ENCODE measurements at regions not wholly inside any gene's neighbourhood (a gene's known extent, or its start where the extent isn't known, plus 50 kb on each side); places are given as distances from the start of the nearest gene placed in this dataset.
A peak's percentile ranks its signal among the peaks of the same experiment; 100 is the strongest.

DNA sequence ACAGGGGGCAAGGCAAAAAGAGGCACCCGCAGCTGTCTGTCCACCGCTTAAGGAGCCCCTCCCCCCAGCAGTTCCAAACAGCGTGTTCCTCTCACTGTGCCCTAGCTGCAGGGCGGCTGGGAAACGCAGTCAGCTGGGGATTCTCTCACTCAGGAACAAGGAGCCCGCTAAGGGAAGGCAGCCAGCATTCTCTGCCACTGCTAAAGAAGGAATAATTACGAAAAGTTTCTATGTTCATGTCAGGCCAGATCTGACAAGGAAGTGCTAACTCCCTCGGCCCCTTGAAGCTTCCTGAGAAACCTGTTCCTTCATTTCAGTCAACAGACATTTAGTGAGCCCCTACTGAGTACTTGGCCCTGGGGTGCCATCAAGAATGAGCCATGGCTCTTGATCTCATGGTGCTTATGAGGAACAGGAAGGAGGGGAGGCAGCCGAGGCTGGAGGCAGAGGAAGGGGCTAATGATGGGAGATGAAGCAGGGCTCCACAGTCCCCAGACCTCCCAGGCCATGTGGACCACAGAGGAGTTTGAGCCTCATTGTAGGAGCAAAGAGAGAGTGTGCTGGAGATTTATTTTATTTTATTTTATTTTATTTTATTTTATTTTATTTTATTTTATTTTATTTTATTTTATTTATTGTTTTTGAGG lies 101.7 kb upstream of the PMEPA1 start:
- ChIA-PET POLR2A (no interaction called here), CTCF (interaction anchor here (0.6 to 1.2 kb wide), 3 partner anchors 9 to 303 kb away, joined by 3 to 4 read pairs (median 3); no protein-coding TSS in a partner anchor)
- TF ChIP-seq PHF8 (IDR thresholded peaks at IDR 0.05; ENCODE audit: borderline replicate concordance, low read depth) (no peak), CHD2 (IDR thresholded peaks at IDR 0.05; ENCODE audit: low read length, partially characterized antibody) (no peak), MAFK (IDR thresholded peaks at IDR 0.05; ENCODE audit: partially characterized antibody) (no peak), CBX8 (IDR thresholded peaks at IDR 0.05) (no peak), SREBF2 (IDR thresholded peaks at IDR 0.05) (no peak)
- Histone ChIP-seq H3K9me3 (no peaks in the 10 kb centered on the region), H3K4me3 (no peak overlapping the region), H3K4me2 (peak overlapping the region; percentile 43), H3K4me1 (peaks cover 24% of the 10 kb centered on the region), H3K27ac (peak overlapping the region; percentile 51 to 59)
- ATAC-seq (no peak), DNase-seq (ENCODE audit: low read depth in 1 of 2, low spot score in 1 of 2) (no peak), FAIRE-seq (no peak)
- 86% methylated on average over 9 of the region's 9 CpGs for WGBS (ENCODE audit: missing lambda C conversion rate)

DNA sequence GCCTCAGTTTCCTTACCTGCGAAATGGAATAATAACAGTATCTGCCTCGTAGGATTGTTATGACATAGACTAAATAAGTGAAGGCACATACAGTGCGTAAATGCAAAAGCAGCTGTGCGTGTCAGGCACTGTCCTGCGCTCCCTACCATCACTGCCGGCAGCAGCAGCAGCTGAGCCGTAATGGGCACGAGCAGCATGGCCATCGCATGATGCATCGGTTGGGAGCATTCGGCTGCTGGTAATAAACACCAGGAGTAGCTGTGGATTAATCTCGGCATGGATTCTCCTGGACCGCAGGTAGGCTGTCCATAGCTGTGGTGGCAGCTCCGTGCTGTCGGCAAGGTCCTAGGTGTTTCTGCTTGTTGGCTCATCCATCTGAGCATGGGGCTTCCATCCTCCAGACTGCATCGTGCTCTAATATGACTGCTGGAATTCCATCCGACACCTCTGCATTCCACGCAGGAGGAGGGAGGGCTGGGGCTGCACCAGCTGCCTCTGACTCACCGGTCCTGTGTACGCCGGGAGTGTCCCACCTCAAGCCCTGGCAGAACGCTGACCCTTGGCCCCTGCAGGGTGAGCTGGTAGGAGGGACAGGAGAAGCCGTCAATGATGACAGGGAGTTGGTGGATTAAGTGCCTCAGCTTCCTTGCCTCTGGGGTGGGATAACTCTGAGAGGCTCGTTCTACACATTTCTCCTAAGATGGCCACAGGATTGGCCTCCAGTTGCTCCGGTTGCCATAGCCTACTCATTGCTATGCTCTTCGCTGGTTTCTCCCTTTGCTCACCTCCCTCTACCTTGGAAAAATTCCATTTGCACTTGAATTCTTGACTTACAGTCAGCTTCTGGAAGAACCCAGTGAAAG lies 100.9 kb upstream of the PMEPA1 start:
- Histone ChIP-seq H3K9me3 (no peaks in the 10 kb centered on the region), H3K27ac (peak overlapping the region; percentile 51 to 59), H3K4me2 (peak overlapping the region; percentile 43), H3K4me1 (peaks cover 24% of the 10 kb centered on the region), H3K4me3 (no peak overlapping the region)
- DNase-seq (ENCODE audit: low read depth in 1 of 2, low spot score in 1 of 2) (peak in 1 of 2 experiments; percentile 60), FAIRE-seq (no peak), ATAC-seq (peak; percentile 70 to 73)
- TF ChIP-seq MAX (IDR thresholded peaks at IDR 0.05), result peak; percentile 55
- TF ChIP-seq SMC3 (IDR thresholded peaks at IDR 0.05), result no peak
- TF ChIP-seq ZC3H11A (IDR thresholded peaks at IDR 0.05), result no peak
- no peak; the same call in 1 of the 2 replicates for TF ChIP-seq GATA3 (IDR thresholded peaks at IDR 0.05; ENCODE audit: borderline replicate concordance)
- TF ChIP-seq CBX8 (IDR thresholded peaks at IDR 0.05), result no peak
- no peak for TF ChIP-seq RAD21 (conservative IDR thresholded peaks at IDR 0.05 in 1 of 2, IDR thresholded peaks at IDR 0.05 in 1 of 2)
- no peak for TF ChIP-seq HOXB5 (CRISPR knock-in tag; IDR thresholded peaks at IDR 0.05)
- TF ChIP-seq, protein P1, sequence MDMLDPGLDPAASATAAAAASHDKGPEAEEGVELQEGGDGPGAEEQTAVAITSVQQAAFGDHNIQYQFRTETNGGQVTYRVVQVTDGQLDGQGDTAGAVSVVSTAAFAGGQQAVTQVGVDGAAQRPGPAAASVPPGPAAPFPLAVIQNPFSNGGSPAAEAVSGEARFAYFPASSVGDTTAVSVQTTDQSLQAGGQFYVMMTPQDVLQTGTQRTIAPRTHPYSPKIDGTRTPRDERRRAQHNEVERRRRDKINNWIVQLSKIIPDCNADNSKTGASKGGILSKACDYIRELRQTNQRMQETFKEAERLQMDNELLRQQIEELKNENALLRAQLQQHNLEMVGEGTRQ (IDR thresholded peaks at IDR 0.05), result no peak
- TF ChIP-seq EHMT2 (IDR thresholded peaks at IDR 0.05; ENCODE audit: low read depth), result no peak
- no peak for TF ChIP-seq BHLHE40 (IDR thresholded peaks at IDR 0.05; ENCODE audit: low read depth, low read length)
- TF ChIP-seq RCOR1 (IDR thresholded peaks at IDR 0.05; ENCODE audit: low read depth, low read length), result no peak
- TF ChIP-seq FOXS1 (CRISPR knock-in tag; IDR thresholded peaks at IDR 0.05), result no peak
- TF ChIP-seq, protein P2, sequence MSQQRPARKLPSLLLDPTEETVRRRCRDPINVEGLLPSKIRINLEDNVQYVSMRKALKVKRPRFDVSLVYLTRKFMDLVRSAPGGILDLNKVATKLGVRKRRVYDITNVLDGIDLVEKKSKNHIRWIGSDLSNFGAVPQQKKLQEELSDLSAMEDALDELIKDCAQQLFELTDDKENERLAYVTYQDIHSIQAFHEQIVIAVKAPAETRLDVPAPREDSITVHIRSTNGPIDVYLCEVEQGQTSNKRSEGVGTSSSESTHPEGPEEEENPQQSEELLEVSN (IDR thresholded peaks at IDR 0.05; ENCODE audit: borderline replicate concordance, low read depth), result peak; percentile 43; the same call in 1 of the 2 replicates
- TF ChIP-seq PHF8 (IDR thresholded peaks at IDR 0.05; ENCODE audit: borderline replicate concordance, low read depth), result no peak
- TF ChIP-seq, protein P3, sequence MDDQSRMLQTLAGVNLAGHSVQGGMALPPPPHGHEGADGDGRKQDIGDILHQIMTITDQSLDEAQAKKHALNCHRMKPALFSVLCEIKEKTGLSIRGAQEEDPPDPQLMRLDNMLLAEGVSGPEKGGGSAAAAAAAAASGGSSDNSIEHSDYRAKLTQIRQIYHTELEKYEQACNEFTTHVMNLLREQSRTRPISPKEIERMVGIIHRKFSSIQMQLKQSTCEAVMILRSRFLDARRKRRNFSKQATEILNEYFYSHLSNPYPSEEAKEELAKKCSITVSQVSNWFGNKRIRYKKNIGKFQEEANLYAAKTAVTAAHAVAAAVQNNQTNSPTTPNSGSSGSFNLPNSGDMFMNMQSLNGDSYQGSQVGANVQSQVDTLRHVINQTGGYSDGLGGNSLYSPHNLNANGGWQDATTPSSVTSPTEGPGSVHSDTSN (IDR thresholded peaks at IDR 0.05), result peak; percentile 46; the same call in 1 of the 2 replicates
- no peak for TF ChIP-seq JUN (IDR thresholded peaks at IDR 0.05)
- no peak for TF ChIP-seq ZSCAN20 (CRISPR knock-in tag; IDR thresholded peaks at IDR 0.05)
- no peak for TF ChIP-seq CBX2 (IDR thresholded peaks at IDR 0.05; ENCODE audit: borderline replicate concordance, low read depth)
- no peak for TF ChIP-seq HOXB13 (CRISPR knock-in tag; IDR thresholded peaks at IDR 0.05; ENCODE audit: low read depth)
- no peak for TF ChIP-seq ESRRA (IDR thresholded peaks at IDR 0.05; ENCODE audit: borderline replicate concordance, low read length)
- TF ChIP-seq ZNF302 (CRISPR knock-in tag; IDR thresholded peaks at IDR 0.05), result no peak
- no peak for TF ChIP-seq RNF2 (IDR thresholded peaks at IDR 0.05; ENCODE audit: borderline replicate concordance, low read depth)
- no peak for TF ChIP-seq HES2 (IDR thresholded peaks at IDR 0.05)
- no peak for TF ChIP-seq KDM1A (IDR thresholded peaks at IDR 0.05; ENCODE audit: low read depth)
- TF ChIP-seq POLR2A (IDR thresholded peaks at IDR 0.05; ENCODE audit: low read length), result no peak
- no peak for TF ChIP-seq MYC (IDR thresholded peaks at IDR 0.05; ENCODE audit: borderline replicate concordance, low read length)
- TF ChIP-seq FOSL2 (IDR thresholded peaks at IDR 0.05), result no peak
- TF ChIP-seq FOSL2 (CRISPR knock-in tag; IDR thresholded peaks at IDR 0.05), result peak; percentile 48; the same call in 1 of the 2 replicates
- TF ChIP-seq TP53 (CRISPR knock-in tag; IDR thresholded peaks at IDR 0.05), result no peak
- TF ChIP-seq RARB (CRISPR knock-in tag; IDR thresholded peaks at IDR 0.05), result no peak
- no peak for TF ChIP-seq SREBF2 (IDR thresholded peaks at IDR 0.05)
- no peak for TF ChIP-seq EHF (CRISPR knock-in tag; IDR thresholded peaks at IDR 0.05)
- POLR2A ChIA-PET, result no interaction called here
- CTCF ChIA-PET, result interaction anchor here (0.6 to 1.2 kb wide), 4 partner anchors 10 to 302 kb away, joined by 3 to 4 read pairs (median 3); no protein-coding TSS in a partner anchor
- 67% methylated on average over 25 of the region's 26 CpGs for WGBS (ENCODE audit: missing lambda C conversion rate)

All from A549 (cell line).